ENCODE measurements at regions not wholly inside any gene's neighbourhood (a gene's known extent, or its start where the extent isn't known, plus 50 kb on each side); places are given as distances from the start of the nearest gene placed in this dataset.
A peak's percentile ranks its signal among the peaks of the same experiment; 100 is the strongest.

DNA sequence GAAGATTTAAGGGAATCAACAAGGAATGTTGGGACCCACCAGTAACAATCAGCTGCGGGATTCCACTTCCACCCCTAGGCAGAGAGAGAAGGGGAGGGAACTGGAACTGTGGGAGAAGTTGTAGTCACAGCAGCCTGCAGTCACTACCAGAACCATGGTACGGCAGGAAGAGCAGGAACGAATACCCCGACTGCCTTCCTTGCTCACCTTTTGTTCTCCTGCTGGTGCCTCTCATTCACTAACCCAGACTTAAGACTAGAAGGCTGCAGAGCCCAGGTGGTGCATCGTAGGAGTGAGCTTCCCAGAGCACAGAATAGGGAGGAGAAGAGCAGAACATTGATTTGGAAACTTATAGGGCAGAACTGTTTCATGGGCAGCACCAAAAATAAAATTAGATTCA is 154.2 kb downstream of the DYRK2 start:
- intact Hi-C loops (cut with micrococcal nuclease): loop anchor here (5.0 to 10.0 kb wide), 5 partner anchors 80 to 358 kb away; no protein-coding TSS in a partner anchor
- Histone ChIP-seq H3K4me1 (ENCODE audit: control insufficient read depth in 2 of 2, insufficient read depth in 2 of 2, low read length in 2 of 2) (peaks cover 18 to 28% of the 10 kb centered on the region in 2 donors), H3K27ac (ENCODE audit: low read depth, low read length) (no peak overlapping the region), H3K4me3 (ENCODE audit: low read length) (no peak overlapping the region), H3K9me3 (ENCODE audit: control insufficient read depth in 2 of 3, low read length in 3 of 3) (no peaks in the 10 kb centered on the region), H3K27me3 (ENCODE audit: control insufficient read depth in 2 of 2, insufficient read depth in 2 of 2, low read length in 2 of 2) (no peaks in the 10 kb centered on the region), H3K36me3 (ENCODE audit: control insufficient read depth in 2 of 3, insufficient read depth in 3 of 3, low read length in 3 of 3) (no peaks in the 10 kb centered on the region)
- ChIA-PET CTCF (no interaction called here), POLR2A (no interaction called here)
- H3K27me3 Mint-ChIP-seq: peaks cover 0 to 2% (median 0%) of the 10 kb centered on the region in 5 donors
- peak overlapping the region in 6 of 9 donors; percentile 3 to 89 (median 40) for H3K27ac Mint-ChIP-seq
- H3K36me3 Mint-ChIP-seq: no peaks in the 10 kb centered on the region
- H3K4me1 Mint-ChIP-seq: peaks cover 6 to 32% (median 9%) of the 10 kb centered on the region in 7 donors
- no peaks in the 10 kb centered on the region for H3K9me3 Mint-ChIP-seq
- no peak for ATAC-seq
- no peak for DNase-seq
- H3K4me3 Mint-ChIP-seq: peak overlapping the region in 5 of 10 donors; percentile 26 to 66 (median 53)

DNA sequence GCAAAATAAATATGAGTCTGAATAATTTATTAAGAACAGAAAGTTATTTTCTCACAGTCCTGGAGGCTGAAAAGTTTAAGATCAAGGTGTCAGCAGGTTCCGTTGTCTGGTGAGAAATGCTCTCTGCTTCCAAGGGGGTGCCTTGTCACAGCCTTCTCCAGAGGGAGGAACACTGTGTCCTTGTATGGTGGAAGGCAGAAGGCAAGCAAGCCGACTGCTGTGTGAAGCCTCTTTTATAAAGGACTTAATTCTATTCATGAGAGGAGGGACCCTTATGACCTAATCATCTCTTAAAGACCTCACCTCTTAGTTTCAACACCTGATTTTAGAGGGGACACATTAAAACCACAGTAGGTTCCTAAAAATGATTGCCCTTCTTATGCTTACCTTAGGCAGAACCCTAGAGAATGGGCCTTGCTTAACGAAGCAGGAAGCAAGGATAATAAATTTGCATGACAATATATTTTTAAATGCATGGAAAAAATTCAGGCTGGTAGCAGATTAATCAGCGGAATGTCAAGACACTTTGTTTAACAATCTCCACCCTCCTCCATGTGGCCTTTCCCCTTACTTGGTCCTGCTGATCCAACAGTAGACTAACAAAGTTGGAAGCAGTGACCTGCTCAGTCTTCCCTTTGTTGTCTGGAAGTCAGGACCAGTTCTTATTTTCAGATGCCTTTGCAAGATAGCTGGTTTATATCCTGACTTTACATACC is 154.9 kb downstream of the DYRK2 start:
- Histone ChIP-seq H3K4me1 (ENCODE audit: control insufficient read depth in 2 of 2, insufficient read depth in 2 of 2, low read length in 2 of 2) (peaks cover 18 to 28% of the 10 kb centered on the region in 2 donors), H3K27ac (ENCODE audit: low read depth, low read length) (no peak overlapping the region), H3K4me3 (ENCODE audit: low read length) (no peak overlapping the region), H3K27me3 (ENCODE audit: control insufficient read depth in 2 of 2, insufficient read depth in 2 of 2, low read length in 2 of 2) (no peaks in the 10 kb centered on the region), H3K36me3 (ENCODE audit: control insufficient read depth in 2 of 3, insufficient read depth in 3 of 3, low read length in 3 of 3) (no peaks in the 10 kb centered on the region), H3K9me3 (ENCODE audit: control insufficient read depth in 2 of 3, low read length in 3 of 3) (no peaks in the 10 kb centered on the region)
- intact Hi-C loops (cut with micrococcal nuclease): loop anchor here (5.0 to 10.0 kb wide), 5 partner anchors 79 to 359 kb away; no protein-coding TSS in a partner anchor
- POLR2A ChIA-PET: no interaction called here
- Mint-ChIP-seq H3K36me3 (no peaks in the 10 kb centered on the region), H3K27ac (peak overlapping the region in 1 of 9 donors; percentile 12), H3K9me3 (no peaks in the 10 kb centered on the region), H3K4me1 (peaks cover 6 to 29% (median 9%) of the 10 kb centered on the region in 7 donors), H3K27me3 (peaks cover 0 to 2% (median 0%) of the 10 kb centered on the region in 5 donors), H3K4me3 (peak overlapping the region in 2 of 10 donors; percentile 3 to 7)
- CTCF ChIA-PET: no interaction called here
- ATAC-seq (no peak), DNase-seq (no peak)

DNA sequence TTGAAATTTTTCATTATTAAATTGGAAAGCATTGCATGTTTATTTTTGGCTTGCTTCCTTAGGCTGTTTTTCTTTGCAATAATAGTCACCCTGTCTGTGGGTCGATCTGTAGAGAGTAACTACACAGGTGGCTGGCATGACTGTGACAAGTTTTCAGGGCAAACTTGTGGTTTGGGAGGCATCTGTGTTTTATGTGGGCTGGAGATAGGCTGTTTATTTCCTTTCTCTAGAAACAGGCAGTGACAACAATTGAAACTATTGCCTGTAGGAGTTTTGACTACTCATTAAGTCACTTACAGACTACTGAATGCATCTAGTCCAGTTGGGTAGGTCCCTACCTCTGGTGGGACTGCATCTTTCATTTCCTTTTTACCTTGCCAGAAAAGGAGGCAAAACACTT is 155.6 kb downstream of the DYRK2 start:
- ATAC-seq (peak; percentile 93), DNase-seq (peak in 8 of 9 donors; percentile 29 to 87 (median 62))
- H3K9me3 Mint-ChIP-seq: no peaks in the 10 kb centered on the region
- Histone ChIP-seq H3K27me3 (ENCODE audit: control insufficient read depth in 2 of 2, insufficient read depth in 2 of 2, low read length in 2 of 2) (no peaks in the 10 kb centered on the region), H3K4me3 (ENCODE audit: low read length) (no peak overlapping the region), H3K27ac (ENCODE audit: low read depth, low read length) (no peak overlapping the region), H3K36me3 (ENCODE audit: control insufficient read depth in 2 of 3, insufficient read depth in 3 of 3, low read length in 3 of 3) (no peaks in the 10 kb centered on the region), H3K4me1 (ENCODE audit: control insufficient read depth in 2 of 2, insufficient read depth in 2 of 2, low read length in 2 of 2) (peaks cover 18 to 28% of the 10 kb centered on the region in 2 donors), H3K9me3 (ENCODE audit: control insufficient read depth in 2 of 3, low read length in 3 of 3) (no peaks in the 10 kb centered on the region)
- H3K27ac Mint-ChIP-seq: no peak overlapping the region
- intact Hi-C loops (cut with micrococcal nuclease): loop anchor here (1.0 to 10.0 kb wide), 8 partner anchors 21 to 359 kb away; no protein-coding TSS in a partner anchor
- POLR2A ChIA-PET: no interaction called here
- peaks cover 0 to under 1% (median 0%) of the 10 kb centered on the region in 5 donors for H3K27me3 Mint-ChIP-seq
- H3K4me1 Mint-ChIP-seq: peaks cover 4 to 24% (median 7%) of the 10 kb centered on the region in 7 donors
- CTCF ChIA-PET: no interaction called here
- no peaks in the 10 kb centered on the region for H3K36me3 Mint-ChIP-seq
- H3K4me3 Mint-ChIP-seq: no peak overlapping the region

DNA sequence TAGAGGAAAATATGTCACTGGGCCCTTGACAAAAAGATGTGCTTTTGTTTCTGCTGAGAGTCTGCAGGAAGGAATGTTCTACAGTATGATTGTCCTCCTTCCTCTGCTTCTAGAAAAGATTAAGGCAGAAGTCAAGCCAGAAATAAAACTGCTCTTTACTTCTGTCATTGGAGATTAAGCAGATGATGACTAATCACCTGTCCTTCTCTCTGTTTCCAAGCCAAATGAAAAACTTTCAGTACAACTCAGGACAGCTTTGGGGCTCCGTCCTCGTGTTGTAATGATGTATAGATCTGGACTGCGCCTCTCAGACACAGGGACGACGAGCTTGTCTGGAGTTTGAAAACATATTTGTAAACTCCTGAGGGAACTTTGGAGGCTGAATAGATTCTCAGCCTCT is 159.3 kb downstream of the DYRK2 start:
- H3K36me3 ChIP-seq (ENCODE audit: control insufficient read depth in 2 of 3, insufficient read depth in 3 of 3, low read length in 3 of 3): no peaks in the 10 kb centered on the region
- intact Hi-C loops (cut with micrococcal nuclease): loop anchor here in 1 of 2 donors (10.0 kb wide), 1 partner anchor 363 kb away; no protein-coding TSS in a partner anchor
- H3K27ac ChIP-seq (ENCODE audit: low read depth, low read length): no peak overlapping the region
- Mint-ChIP-seq H3K4me3 (no peak overlapping the region), H3K27me3 (no peaks in the 10 kb centered on the region), H3K36me3 (no peaks in the 10 kb centered on the region), H3K4me1 (peaks cover 0 to 10% (median 3%) of the 10 kb centered on the region in 7 donors), H3K9me3 (peaks cover 0 to 2% (median 0%) of the 10 kb centered on the region in 11 donors), H3K27ac (no peak overlapping the region)
- H3K4me1 ChIP-seq (ENCODE audit: control insufficient read depth in 2 of 2, insufficient read depth in 2 of 2, low read length in 2 of 2): peaks cover 18 to 22% of the 10 kb centered on the region in 2 donors
- ATAC-seq (no peak), DNase-seq (no peak)
- no peaks in the 10 kb centered on the region for H3K9me3 ChIP-seq (ENCODE audit: control insufficient read depth in 2 of 3, low read length in 3 of 3)
- no peaks in the 10 kb centered on the region for H3K27me3 ChIP-seq (ENCODE audit: control insufficient read depth in 2 of 2, insufficient read depth in 2 of 2, low read length in 2 of 2)
- no peak overlapping the region for H3K4me3 ChIP-seq (ENCODE audit: low read length)
- POLR2A ChIA-PET: interaction anchor here (1.5 kb wide), 1 partner anchor 9 kb away, joined by 4 read pairs; no protein-coding TSS in a partner anchor
- CTCF ChIA-PET: no interaction called here

DNA sequence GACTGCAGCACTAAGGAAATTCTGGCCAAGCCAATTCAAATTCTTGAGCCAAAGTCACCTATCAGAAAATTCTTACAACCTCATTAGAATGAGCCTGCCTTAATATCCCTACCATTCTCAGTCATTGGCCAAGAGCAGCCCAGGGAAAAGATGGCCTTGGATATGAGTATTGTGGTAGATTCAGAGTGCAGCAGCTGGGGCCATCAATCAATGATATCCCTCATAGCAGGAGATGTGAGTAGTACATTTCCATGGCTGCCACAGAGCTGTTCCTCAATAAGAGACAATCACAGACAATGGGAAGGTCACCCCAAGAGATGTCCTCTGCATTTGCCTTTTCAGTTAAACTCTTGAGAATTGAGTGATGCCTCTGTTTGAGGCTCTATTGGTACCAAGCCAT is 161.6 kb downstream of the DYRK2 start:
- ATAC-seq: no peak
- H3K27ac ChIP-seq (ENCODE audit: low read depth, low read length): no peak overlapping the region
- ChIA-PET CTCF (no interaction called here), POLR2A (no interaction called here)
- H3K36me3 ChIP-seq (ENCODE audit: control insufficient read depth in 2 of 3, insufficient read depth in 3 of 3, low read length in 3 of 3): no peaks in the 10 kb centered on the region
- no peak for DNase-seq
- Mint-ChIP-seq H3K4me1 (peaks cover 0 to 12% (median 5%) of the 10 kb centered on the region in 7 donors), H3K4me3 (no peak overlapping the region), H3K27me3 (no peaks in the 10 kb centered on the region), H3K27ac (no peak overlapping the region), H3K9me3 (peaks cover 0 to 7% (median 2%) of the 10 kb centered on the region in 11 donors), H3K36me3 (peaks cover 0 to 2% (median under 1%) of the 10 kb centered on the region in 5 donors)
- H3K27me3 ChIP-seq (ENCODE audit: control insufficient read depth in 2 of 2, insufficient read depth in 2 of 2, low read length in 2 of 2): no peaks in the 10 kb centered on the region
- no peak overlapping the region for H3K4me3 ChIP-seq (ENCODE audit: low read length)
- no peaks in the 10 kb centered on the region for H3K9me3 ChIP-seq (ENCODE audit: control insufficient read depth in 2 of 3, low read length in 3 of 3)
- H3K4me1 ChIP-seq (ENCODE audit: control insufficient read depth in 2 of 2, insufficient read depth in 2 of 2, low read length in 2 of 2): no peaks in the 10 kb centered on the region
- intact Hi-C loops (cut with micrococcal nuclease): no loop called here

DNA sequence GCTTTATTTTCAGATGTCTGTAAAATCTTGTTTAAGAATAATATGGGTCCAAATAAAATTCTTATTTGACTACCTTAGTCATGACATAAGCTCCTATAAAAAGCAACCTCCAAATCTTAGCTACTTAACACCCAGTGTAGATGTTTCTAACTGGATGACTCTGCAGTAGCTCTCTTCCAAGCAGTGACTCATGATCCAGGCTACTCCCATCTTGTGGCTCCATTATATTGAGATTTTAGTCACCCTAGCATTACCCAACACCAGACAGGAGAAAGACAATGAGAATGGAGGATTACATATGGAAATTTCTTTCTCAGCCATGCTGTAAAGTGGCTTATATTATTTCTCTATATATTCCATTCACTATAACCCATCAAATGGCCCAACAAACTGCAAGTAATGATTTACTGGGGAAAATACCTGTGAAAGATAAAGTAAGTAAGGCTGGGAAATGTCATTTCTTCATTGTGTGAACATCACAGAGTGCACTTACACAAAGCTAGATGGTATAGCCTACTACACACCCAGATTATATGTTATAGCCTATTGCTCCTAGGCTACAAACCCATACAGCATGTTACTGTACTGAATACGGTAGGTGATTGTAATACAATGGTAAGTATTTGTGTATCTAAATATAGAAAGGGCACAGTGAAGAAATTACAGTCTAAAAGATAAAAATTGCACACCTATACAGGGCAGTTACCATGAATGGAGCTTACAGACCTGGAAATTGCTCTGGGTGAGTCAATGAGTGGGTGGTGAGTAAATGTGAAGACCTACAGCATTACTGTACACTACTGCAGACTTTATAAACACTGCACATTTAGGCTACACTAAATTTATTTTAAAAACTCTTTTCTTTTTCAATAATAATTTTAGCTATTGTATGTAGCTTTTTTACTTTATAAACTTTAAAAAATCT is 163.2 kb downstream of the DYRK2 start:
- intact Hi-C loops (cut with micrococcal nuclease): no loop called here
- ChIA-PET CTCF (interaction anchor here (0.6 kb wide), 1 partner anchor 169 kb away, joined by 3 read pairs; no protein-coding TSS in a partner anchor), POLR2A (interaction anchor here (0.7 kb wide), 1 partner anchor 688 kb away, joined by 3 read pairs; no protein-coding TSS in a partner anchor)
- no peaks in the 10 kb centered on the region for H3K27me3 ChIP-seq (ENCODE audit: control insufficient read depth in 2 of 2, insufficient read depth in 2 of 2, low read length in 2 of 2)
- Mint-ChIP-seq H3K9me3 (peaks cover 0 to 19% (median 13%) of the 10 kb centered on the region in 11 donors), H3K4me3 (no peak overlapping the region), H3K36me3 (peaks cover 0 to 13% (median 9%) of the 10 kb centered on the region in 5 donors), H3K27me3 (no peaks in the 10 kb centered on the region), H3K27ac (no peak overlapping the region), H3K4me1 (peaks cover 0 to 12% (median 5%) of the 10 kb centered on the region in 7 donors)
- DNase-seq: no peak
- H3K4me3 ChIP-seq (ENCODE audit: low read length): no peak overlapping the region
- H3K27ac ChIP-seq (ENCODE audit: low read depth, low read length): no peak overlapping the region
- H3K9me3 ChIP-seq (ENCODE audit: control insufficient read depth in 2 of 3, low read length in 3 of 3): no peaks in the 10 kb centered on the region
- no peaks in the 10 kb centered on the region for H3K36me3 ChIP-seq (ENCODE audit: control insufficient read depth in 2 of 3, insufficient read depth in 3 of 3, low read length in 3 of 3)
- no peaks in the 10 kb centered on the region for H3K4me1 ChIP-seq (ENCODE audit: control insufficient read depth in 2 of 2, insufficient read depth in 2 of 2, low read length in 2 of 2)
- ATAC-seq: no peak
